ENCODE measurements at regions not wholly inside any gene's neighbourhood (a gene's known extent, or its start where the extent isn't known, plus 50 kb on each side); places are given as distances from the start of the nearest gene placed in this dataset.

- TF ChIP-seq CTCF (IDR thresholded peaks at IDR 0.05 in 4 of 5, conservative IDR thresholded peaks at IDR 0.05 in 1 of 5), result no peak
- no peak for TF ChIP-seq POLR2A (IDR thresholded peaks at IDR 0.05)
Measured at GRCh38 chr16:61194573-61194972, 841.7 kb downstream of the CDH8 start.
